Muscle of leg (tissue), 3 donors: ENCODE measurements at regions not wholly inside any gene's neighbourhood (a gene's known extent, or its start where the extent isn't known, plus 50 kb on each side); places are given as distances from the start of the nearest gene placed in this dataset.

ENCODE experiments used
- DNase-seq: peaks from one replicate; pipeline ENCODE4 v3.0.0; 2013
- H3K27ac ChIP-seq: one replicate; pipeline ENCODE4 v1.5.1; 2013; ENCODE audit warnings: mild to moderate bottlenecking, low read length, control low read depth
- H3K27me3 ChIP-seq: one replicate; pipeline ENCODE4 v1.6.1; 2013; ENCODE audit warnings: low read length; ENCODE audit not compliant: control insufficient read depth, insufficient read depth
- H3K36me3 ChIP-seq: one replicate; pipeline ENCODE4 v1.6.1; 2013; ENCODE audit warnings: low read length; ENCODE audit not compliant: control insufficient read depth, insufficient read depth
- H3K4me1 ChIP-seq: one replicate; pipeline ENCODE4 v1.6.1; 2013; ENCODE audit warnings: low read length; ENCODE audit not compliant: control insufficient read depth, insufficient read depth
- H3K4me3 ChIP-seq: one replicate; pipeline ENCODE4 v1.5.1; 2013; ENCODE audit warnings: low read length, control low read depth
- H3K9me3 ChIP-seq: replicated peaks from 2 replicates; pipeline ENCODE4 v1.6.1; 2013; ENCODE audit warnings: low read depth, low read length; ENCODE audit not compliant: control insufficient read depth
- WGBS: methylation state at CpG from one replicate; pipeline ENCODE4 v1.1.5; 2013; ENCODE audit warnings: missing lambda C conversion rate; ENCODE audit not compliant: insufficient coverage; 5-methylcytosine and 5-hydroxymethylcytosine counted together

- Histone ChIP-seq H3K4me1 (peaks cover 4% of the 10 kb centered on the region), H3K4me3 (no peak overlapping the region), H3K36me3 (no peaks in the 10 kb centered on the region), H3K9me3 (no peaks in the 10 kb centered on the region), H3K27me3 (no peaks in the 10 kb centered on the region), H3K27ac (no peak overlapping the region)
- DNase-seq, result no peak
- WGBS, result 91% methylated on average over 8 of the region's 9 CpGs
Measured at GRCh38 chr20:61067221-61067620, 184.8 kb upstream of the CDH4 start.

DNA sequence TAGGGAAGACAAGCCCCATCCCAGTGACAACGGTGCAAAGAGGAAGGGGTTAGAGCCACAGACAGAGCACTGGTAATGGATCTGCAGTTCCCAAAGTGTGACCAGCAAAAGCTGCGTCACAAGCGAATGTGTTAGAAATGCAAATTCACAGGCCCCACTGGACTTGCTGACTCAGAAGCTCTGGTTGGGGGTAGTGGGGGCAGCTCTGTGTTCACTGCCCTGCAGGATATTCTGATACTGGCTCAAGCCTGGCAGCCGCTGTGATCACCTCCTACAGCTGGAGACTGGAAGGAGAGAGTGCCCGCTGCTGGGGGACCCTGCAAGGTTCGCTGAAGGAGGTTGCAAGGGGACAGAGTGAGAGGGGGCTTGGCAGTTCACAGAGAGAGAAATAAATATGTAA, 179.7 kb upstream of the CDH4 start:
- no peaks in the 10 kb centered on the region for H3K4me1 ChIP-seq
- no peaks in the 10 kb centered on the region for H3K27me3 ChIP-seq
- no peak overlapping the region for H3K4me3 ChIP-seq
- no peak for DNase-seq
- H3K27ac ChIP-seq, result no peak overlapping the region
- no peaks in the 10 kb centered on the region for H3K9me3 ChIP-seq
- WGBS, result 58% methylated on average over 6 of the region's 6 CpGs
- H3K36me3 ChIP-seq, result no peaks in the 10 kb centered on the region

DNA sequence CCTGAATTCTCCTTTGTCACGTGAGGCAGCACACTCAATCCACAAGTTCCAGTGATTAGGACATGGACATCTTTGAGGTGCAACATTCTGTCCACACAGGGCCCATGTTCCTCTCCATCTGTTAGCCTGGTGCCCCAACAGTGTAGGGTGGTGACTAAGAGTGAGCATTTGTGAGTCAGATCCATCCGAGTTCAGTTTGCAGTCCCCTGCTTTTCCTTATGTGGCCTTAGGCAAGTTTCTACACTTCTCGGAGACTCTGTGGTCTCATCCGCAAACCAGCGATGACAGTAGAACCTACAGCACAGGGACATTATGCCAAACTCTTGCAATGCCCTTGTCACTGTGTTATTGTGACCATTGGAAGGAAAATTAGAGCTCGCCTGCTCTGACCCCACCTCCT, 178.7 kb upstream of the CDH4 start:
- Histone ChIP-seq H3K27me3 (no peaks in the 10 kb centered on the region), H3K4me3 (no peak overlapping the region), H3K36me3 (no peaks in the 10 kb centered on the region), H3K27ac (no peak overlapping the region), H3K9me3 (no peaks in the 10 kb centered on the region), H3K4me1 (no peaks in the 10 kb centered on the region)
- no peak for DNase-seq
- 94% methylated on average over 4 of the region's 6 CpGs for WGBS

DNA sequence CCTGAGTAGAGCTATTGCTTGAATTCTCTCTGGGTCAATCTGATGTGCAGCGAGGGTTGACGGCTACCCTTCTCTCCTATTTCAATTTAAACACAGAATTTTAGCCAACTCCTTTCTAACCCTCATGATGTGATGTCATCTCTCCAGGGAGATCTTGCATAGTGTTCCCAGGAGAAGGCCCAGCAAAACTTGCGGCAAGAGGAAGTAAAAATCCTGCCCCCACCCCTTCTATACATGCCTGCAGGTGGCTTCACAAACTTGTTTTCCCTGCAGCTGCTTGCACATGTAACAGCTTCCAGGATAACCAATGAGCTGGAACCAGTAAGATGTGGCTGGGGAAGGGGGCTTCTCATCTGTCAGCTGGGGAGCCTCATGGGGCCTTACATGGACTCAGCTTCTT, 169.3 kb upstream of the CDH4 start:
- no peaks in the 10 kb centered on the region for H3K9me3 ChIP-seq
- no peaks in the 10 kb centered on the region for H3K27me3 ChIP-seq
- H3K36me3 ChIP-seq, result no peaks in the 10 kb centered on the region
- WGBS, result 57% methylated on average over 2 of the region's 3 CpGs
- H3K4me1 ChIP-seq, result peaks cover 3% of the 10 kb centered on the region
- DNase-seq, result peak; percentile 55
- H3K4me3 ChIP-seq, result no peak overlapping the region
- H3K27ac ChIP-seq, result no peak overlapping the region

- Histone ChIP-seq H3K27me3 (no peaks in the 10 kb centered on the region), H3K4me1 (peaks cover 3% of the 10 kb centered on the region), H3K9me3 (no peaks in the 10 kb centered on the region), H3K27ac (no peak overlapping the region), H3K36me3 (no peaks in the 10 kb centered on the region), H3K4me3 (no peak overlapping the region)
- no peak for DNase-seq
- 86% methylated on average over 3 of the region's 3 CpGs for WGBS
Measured at GRCh38 chr20:61083431-61083830, 168.6 kb upstream of the CDH4 start.

DNA sequence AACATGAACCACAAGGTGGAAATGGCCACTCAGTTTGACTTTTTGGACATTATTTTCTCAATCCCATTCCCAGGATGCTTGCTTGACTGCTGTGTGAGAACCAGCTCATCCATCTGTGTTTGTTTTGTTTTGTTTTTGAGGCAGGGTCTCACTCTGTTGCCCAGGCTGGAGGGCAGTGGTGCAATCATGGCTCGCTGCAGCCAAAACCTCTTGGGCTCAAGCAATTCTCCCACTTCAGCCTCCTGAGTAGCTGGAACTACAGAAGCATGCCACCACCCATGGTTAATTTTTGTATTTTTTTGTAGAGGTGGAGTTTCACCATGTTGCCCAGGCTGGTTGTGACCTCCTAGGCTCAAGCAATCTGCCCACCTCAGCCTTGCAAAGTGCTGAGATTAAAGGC, 166.0 kb upstream of the CDH4 start:
- no CpG with 5 or more reads among the region's 1 CpG for WGBS
- peaks cover 2% of the 10 kb centered on the region for H3K27me3 ChIP-seq
- no peak for DNase-seq
- H3K4me1 ChIP-seq, result peaks cover 3% of the 10 kb centered on the region
- no peaks in the 10 kb centered on the region for H3K9me3 ChIP-seq
- H3K27ac ChIP-seq, result no peak overlapping the region
- no peak overlapping the region for H3K4me3 ChIP-seq
- no peaks in the 10 kb centered on the region for H3K36me3 ChIP-seq

DNA sequence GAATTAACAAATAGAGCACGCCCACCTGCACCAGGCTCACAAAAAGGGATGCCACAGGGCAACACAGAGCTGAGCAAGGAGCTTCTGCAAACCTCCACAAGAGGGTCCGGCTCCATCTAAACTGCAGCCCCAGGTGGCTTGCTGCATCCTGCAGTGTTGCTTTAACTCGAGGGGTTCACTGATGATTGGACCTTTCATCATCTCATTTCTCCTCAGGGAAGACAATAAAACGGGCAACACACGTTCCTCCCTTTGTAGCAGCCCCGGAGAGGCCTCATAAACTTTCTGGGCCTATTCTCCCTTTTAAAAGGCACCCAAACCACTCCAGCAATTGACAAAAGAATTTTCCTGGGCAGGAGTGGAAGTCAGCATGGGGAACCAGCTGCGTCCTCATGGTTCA, 161.5 kb upstream of the CDH4 start:
- DNase-seq, result no peak
- peaks cover 10% of the 10 kb centered on the region for H3K9me3 ChIP-seq
- no peak overlapping the region for H3K4me3 ChIP-seq
- peaks cover 2% of the 10 kb centered on the region for H3K27me3 ChIP-seq
- 34% methylated on average over 5 of the region's 7 CpGs for WGBS
- no peak overlapping the region for H3K27ac ChIP-seq
- H3K4me1 ChIP-seq, result no peaks in the 10 kb centered on the region
- no peaks in the 10 kb centered on the region for H3K36me3 ChIP-seq

DNA sequence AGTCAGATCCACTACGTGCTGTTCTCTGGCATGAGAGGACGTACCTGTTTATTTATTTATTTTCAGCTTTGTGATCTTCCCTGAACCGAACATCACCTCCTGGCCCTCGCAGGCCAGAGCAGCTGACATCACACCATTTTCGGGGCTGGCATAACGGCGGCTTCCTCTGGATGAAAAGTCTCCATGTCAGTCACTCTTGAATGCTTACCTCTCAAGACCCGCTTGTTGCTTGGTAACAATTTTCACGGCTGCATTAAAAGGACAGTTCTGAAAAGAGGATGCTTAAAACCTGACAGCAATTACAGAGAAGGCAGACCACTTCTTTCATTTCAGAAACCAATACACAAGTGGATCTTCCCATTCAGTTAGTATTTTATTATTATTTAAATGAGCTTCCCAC, 159.8 kb upstream of the CDH4 start:
- H3K4me3 ChIP-seq, result no peak overlapping the region
- H3K27ac ChIP-seq, result no peak overlapping the region
- peaks cover 2% of the 10 kb centered on the region for H3K27me3 ChIP-seq
- WGBS, result 95% methylated on average over 6 of the region's 9 CpGs
- peaks cover 17% of the 10 kb centered on the region for H3K9me3 ChIP-seq
- no peaks in the 10 kb centered on the region for H3K36me3 ChIP-seq
- DNase-seq, result no peak
- no peaks in the 10 kb centered on the region for H3K4me1 ChIP-seq

DNA sequence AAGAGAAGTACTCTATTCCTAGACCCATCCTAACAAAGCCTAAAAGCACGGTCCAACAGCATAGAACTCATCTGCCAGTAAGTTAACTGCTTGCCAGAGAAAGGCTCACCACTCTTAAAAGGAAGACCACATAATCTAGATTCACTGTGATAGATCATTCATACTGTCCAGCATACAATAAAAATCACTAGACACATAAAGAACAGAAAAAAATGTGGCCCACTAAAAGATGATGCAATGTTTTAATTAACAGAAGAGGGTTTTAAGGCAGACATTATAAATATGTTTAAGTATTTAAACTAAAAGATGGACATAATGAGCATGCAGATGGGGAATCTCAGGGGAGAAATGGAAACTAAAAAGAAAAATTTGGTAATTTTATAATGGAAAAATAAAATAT, 157.5 kb upstream of the CDH4 start:
- WGBS, result 63% methylated on average over 1 of the region's 1 CpG
- Histone ChIP-seq H3K27me3 (no peaks in the 10 kb centered on the region), H3K9me3 (peaks cover 17% of the 10 kb centered on the region), H3K4me3 (no peak overlapping the region), H3K4me1 (no peaks in the 10 kb centered on the region), H3K27ac (no peak overlapping the region), H3K36me3 (no peaks in the 10 kb centered on the region)
- no peak for DNase-seq

GRCh38 chr20:61096463-61096862, 155.6 kb upstream of the CDH4 start:
- DNase-seq, result no peak
- Histone ChIP-seq H3K4me1 (peaks cover 5% of the 10 kb centered on the region), H3K4me3 (no peak overlapping the region), H3K27ac (no peak overlapping the region), H3K9me3 (peaks cover 17% of the 10 kb centered on the region), H3K27me3 (no peaks in the 10 kb centered on the region), H3K36me3 (no peaks in the 10 kb centered on the region)
- WGBS, result no CpG with 5 or more reads among the region's 2 CpGs

GRCh38 chr20:61099806-61100205, 152.3 kb upstream of the CDH4 start:
- no peak overlapping the region for H3K27ac ChIP-seq
- peak; percentile 81 for DNase-seq
- H3K4me3 ChIP-seq, result no peak overlapping the region
- H3K27me3 ChIP-seq, result no peaks in the 10 kb centered on the region
- H3K4me1 ChIP-seq, result peaks cover 5% of the 10 kb centered on the region
- peaks cover 10% of the 10 kb centered on the region for H3K9me3 ChIP-seq
- no peaks in the 10 kb centered on the region for H3K36me3 ChIP-seq
- 12% methylated on average over 3 of the region's 12 CpGs for WGBS
